ENCODE measurements at regions not wholly inside any gene's neighbourhood (a gene's known extent, or its start where the extent isn't known, plus 50 kb on each side); places are given as distances from the start of the nearest gene placed in this dataset.
A peak's percentile ranks its signal among the peaks of the same experiment; 100 is the strongest.

DNA sequence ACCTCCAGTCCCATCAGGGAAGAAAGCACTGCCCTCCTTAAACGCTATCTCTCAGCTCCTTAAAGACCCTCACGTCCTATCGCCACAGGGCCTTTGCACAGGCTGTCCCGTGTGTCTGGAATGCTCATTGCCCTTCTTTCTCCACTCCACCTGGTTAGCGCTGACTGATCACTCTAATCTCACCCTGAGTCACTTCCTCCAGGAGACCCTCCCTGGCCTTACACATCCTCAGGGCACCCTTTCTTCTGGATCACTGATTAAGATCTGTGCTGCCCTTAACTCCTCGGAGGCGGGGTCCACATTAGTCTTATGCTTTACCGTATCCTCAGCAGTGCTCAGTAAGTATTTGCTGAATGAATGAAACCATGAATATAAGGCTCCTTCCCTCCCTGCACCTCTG lies 94.7 kb downstream of the SYNE3 start:
- no TSS peak for BruUV-seq (replicated peaks)
- H3K4me2 ChIP-seq (ENCODE audit: insufficient read depth, low read length): no peak overlapping the region
- H3K4me1 ChIP-seq (ENCODE audit: control insufficient read depth, extremely low read depth, insufficient read depth, low read length): no peaks in the 10 kb centered on the region
- no peaks in the 10 kb centered on the region for H3K27me3 ChIP-seq (ENCODE audit: control insufficient read depth in 2 of 2, insufficient read depth in 2 of 2, low read length in 2 of 2)
- H3K36me3 ChIP-seq (ENCODE audit: control insufficient read depth in 2 of 2, extremely low read depth in 1 of 2, insufficient read depth in 2 of 2, low read length in 2 of 2): peaks cover 0 to 2% of the 10 kb centered on the region in 2 experiments
- ChIA-PET POLR2A (no interaction called here), CTCF (no interaction called here)
- H3K4me3 ChIP-seq (replicated peaks in 1 of 3; ENCODE audit: insufficient read depth in 1 of 3, low read depth in 1 of 3, low read length in 3 of 3): no peak overlapping the region
- H3K79me2 ChIP-seq (ENCODE audit: control insufficient read depth, insufficient read depth, low read length): no peaks in the 10 kb centered on the region
- H3K9me3 ChIP-seq (replicated peaks; ENCODE audit: control insufficient read depth, insufficient read depth, low read length): no peaks in the 10 kb centered on the region
- FAIRE-seq: no peak
- H2AFZ ChIP-seq (ENCODE audit: low read depth, low read length): no peak overlapping the region
- no peak for DNase-seq (ENCODE audit: low read depth, low spot score)
- no peak overlapping the region for H3K9ac ChIP-seq (replicated peaks; ENCODE audit: extremely low read depth, insufficient read depth, low read length)
- H3K9me1 ChIP-seq (replicated peaks; ENCODE audit: control insufficient read depth, extremely low read depth, insufficient read depth, low read length): no peaks in the 10 kb centered on the region
- intact Hi-C loops (cut with micrococcal nuclease): loop anchor here (10.0 kb wide), 1 partner anchor 647 kb away; the partner anchor contains the start of gene GSC
- dilution Hi-C loops (cut with MboI; ENCODE audit: extremely low pct_ligation_motif_present, low sequenced_read_pairs): no loop called here
- TF ChIP-seq GATA2 (IDR thresholded peaks at IDR 0.05; ENCODE audit: insufficient read depth, insufficient read length, low read depth, low read length) (peak; percentile 48), FOS (IDR thresholded peaks at IDR 0.05; ENCODE audit: borderline replicate concordance, insufficient read depth, low read length) (no peak), MYC (IDR thresholded peaks at IDR 0.05; ENCODE audit: low read depth, low read length) (no peak), POLR2AphosphoS5 (IDR thresholded peaks at IDR 0.05; ENCODE audit: insufficient read depth, low read depth, low read length) (no peak)
- TF ChIP-seq, protein P1, sequence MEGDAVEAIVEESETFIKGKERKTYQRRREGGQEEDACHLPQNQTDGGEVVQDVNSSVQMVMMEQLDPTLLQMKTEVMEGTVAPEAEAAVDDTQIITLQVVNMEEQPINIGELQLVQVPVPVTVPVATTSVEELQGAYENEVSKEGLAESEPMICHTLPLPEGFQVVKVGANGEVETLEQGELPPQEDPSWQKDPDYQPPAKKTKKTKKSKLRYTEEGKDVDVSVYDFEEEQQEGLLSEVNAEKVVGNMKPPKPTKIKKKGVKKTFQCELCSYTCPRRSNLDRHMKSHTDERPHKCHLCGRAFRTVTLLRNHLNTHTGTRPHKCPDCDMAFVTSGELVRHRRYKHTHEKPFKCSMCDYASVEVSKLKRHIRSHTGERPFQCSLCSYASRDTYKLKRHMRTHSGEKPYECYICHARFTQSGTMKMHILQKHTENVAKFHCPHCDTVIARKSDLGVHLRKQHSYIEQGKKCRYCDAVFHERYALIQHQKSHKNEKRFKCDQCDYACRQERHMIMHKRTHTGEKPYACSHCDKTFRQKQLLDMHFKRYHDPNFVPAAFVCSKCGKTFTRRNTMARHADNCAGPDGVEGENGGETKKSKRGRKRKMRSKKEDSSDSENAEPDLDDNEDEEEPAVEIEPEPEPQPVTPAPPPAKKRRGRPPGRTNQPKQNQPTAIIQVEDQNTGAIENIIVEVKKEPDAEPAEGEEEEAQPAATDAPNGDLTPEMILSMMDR (IDR thresholded peaks at IDR 0.05; ENCODE audit: extremely low read depth in 1 of 2, insufficient read depth in 1 of 2, low read depth in 1 of 2, low read length in 2 of 2): no peak
- no peaks in the 10 kb centered on the region for H4K20me1 ChIP-seq (replicated peaks; ENCODE audit: control insufficient read depth, extremely low read depth, insufficient read depth, low read length)
- H3K27ac ChIP-seq (ENCODE audit: insufficient read depth, low read depth, low read length): no peak overlapping the region

DNA sequence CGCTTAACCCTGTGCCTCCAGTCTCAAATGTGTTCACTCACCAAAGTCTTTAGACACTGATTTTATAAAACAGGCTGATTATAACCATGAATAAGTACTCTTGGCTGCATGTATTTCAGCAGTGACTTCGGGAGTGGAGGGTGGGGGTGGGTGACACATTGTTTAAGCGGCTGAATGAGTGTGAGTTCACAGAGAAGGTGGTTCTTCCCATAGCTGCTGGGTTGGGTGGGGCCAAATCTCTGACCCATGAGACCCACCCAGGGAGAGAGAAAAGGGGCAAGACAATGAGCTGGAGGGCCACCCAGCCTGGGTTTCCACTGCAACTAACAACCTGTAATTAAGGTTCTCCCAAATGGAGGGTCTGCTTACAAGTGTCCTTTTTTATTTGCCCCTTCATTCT lies 96.4 kb downstream of the SYNE3 start:
- H3K79me2 ChIP-seq (ENCODE audit: control insufficient read depth, insufficient read depth, low read length): no peaks in the 10 kb centered on the region
- no peaks in the 10 kb centered on the region for H3K9me3 ChIP-seq (replicated peaks; ENCODE audit: control insufficient read depth, insufficient read depth, low read length)
- no peak overlapping the region for H3K9ac ChIP-seq (replicated peaks; ENCODE audit: extremely low read depth, insufficient read depth, low read length)
- peaks cover 0 to 3% of the 10 kb centered on the region in 2 experiments for H3K36me3 ChIP-seq (ENCODE audit: control insufficient read depth in 2 of 2, extremely low read depth in 1 of 2, insufficient read depth in 2 of 2, low read length in 2 of 2)
- no peak overlapping the region for H3K4me3 ChIP-seq (replicated peaks in 1 of 3; ENCODE audit: insufficient read depth in 1 of 3, low read depth in 1 of 3, low read length in 3 of 3)
- no peak overlapping the region for H2AFZ ChIP-seq (ENCODE audit: low read depth, low read length)
- no peak overlapping the region for H3K27ac ChIP-seq (ENCODE audit: insufficient read depth, low read depth, low read length)
- TF ChIP-seq EZH2 (IDR thresholded peaks at IDR 0.05; ENCODE audit: borderline replicate concordance, low read depth, low read length, severe bottlenecking) (no peak), GATA2 (IDR thresholded peaks at IDR 0.05; ENCODE audit: insufficient read depth, insufficient read length, low read depth, low read length) (no peak), POLR2AphosphoS5 (IDR thresholded peaks at IDR 0.05; ENCODE audit: insufficient read depth, low read depth, low read length) (no peak), JUN (IDR thresholded peaks at IDR 0.05; ENCODE audit: borderline replicate concordance, insufficient read depth, insufficient read length, low read depth) (no peak)
- TF ChIP-seq, protein P1 (IDR thresholded peaks at IDR 0.05; ENCODE audit: extremely low read depth in 1 of 2, insufficient read depth in 1 of 2, low read depth in 1 of 2, low read length in 2 of 2): no peak
- intact Hi-C loops (cut with micrococcal nuclease) (loop anchor here (10.0 kb wide), 1 partner anchor 645 kb away; the partner anchor contains the start of gene GSC), dilution Hi-C loops (cut with MboI; ENCODE audit: extremely low pct_ligation_motif_present, low sequenced_read_pairs) (no loop called here)
- no peak for DNase-seq (ENCODE audit: low read depth, low spot score)
- H3K9me1 ChIP-seq (replicated peaks; ENCODE audit: control insufficient read depth, extremely low read depth, insufficient read depth, low read length): no peaks in the 10 kb centered on the region
- POLR2A ChIA-PET: no interaction called here
- no TSS peak for BruUV-seq (replicated peaks)
- H4K20me1 ChIP-seq (replicated peaks; ENCODE audit: control insufficient read depth, extremely low read depth, insufficient read depth, low read length): no peaks in the 10 kb centered on the region
- CTCF ChIA-PET: no interaction called here
- H3K4me1 ChIP-seq (ENCODE audit: control insufficient read depth, extremely low read depth, insufficient read depth, low read length): no peaks in the 10 kb centered on the region
- FAIRE-seq: no peak
- H3K27me3 ChIP-seq (ENCODE audit: control insufficient read depth in 2 of 2, insufficient read depth in 2 of 2, low read length in 2 of 2): no peaks in the 10 kb centered on the region
- H3K4me2 ChIP-seq (ENCODE audit: insufficient read depth, low read length): no peak overlapping the region

All from endothelial cell of umbilical vein (primary cell).